Endothelial cell (in vitro differentiated cells): ENCODE measurements at regions not wholly inside any gene's neighbourhood (a gene's known extent, or its start where the extent isn't known, plus 50 kb on each side); places are given as distances from the start of the nearest gene placed in this dataset.

ENCODE experiments used
- DNase-seq: peaks from one replicate; pipeline ENCODE4 v3.0.0; 2021; ENCODE audit warnings: low spot score
- H3K27ac Mint-ChIP-seq: one replicate; pipeline ENCODE4 v1.8.0; 2021; ENCODE audit warnings: mixed read lengths, inconsistent platforms; ENCODE audit not compliant: unreplicated experiment
- H3K27me3 Mint-ChIP-seq: one replicate; pipeline ENCODE4 v1.8.0; 2021; ENCODE audit warnings: mild to moderate bottlenecking, moderate library complexity, mixed read lengths, inconsistent platforms; ENCODE audit not compliant: unreplicated experiment
- H3K36me3 Mint-ChIP-seq: one replicate; pipeline ENCODE4 v1.8.0; 2021; ENCODE audit warnings: mild to moderate bottlenecking, low read depth, mixed read lengths, inconsistent platforms; ENCODE audit not compliant: unreplicated experiment
- H3K4me1 Mint-ChIP-seq: one replicate; pipeline ENCODE4 v1.8.0; 2021; ENCODE audit warnings: mild to moderate bottlenecking, mixed read lengths, inconsistent platforms; ENCODE audit not compliant: unreplicated experiment
- H3K4me3 Mint-ChIP-seq: one replicate; pipeline ENCODE4 v1.8.0; 2021; ENCODE audit warnings: mild to moderate bottlenecking, mixed read lengths, inconsistent platforms; ENCODE audit not compliant: unreplicated experiment
- H3K9me3 Mint-ChIP-seq: one replicate; pipeline ENCODE4 v1.8.0; 2021; ENCODE audit warnings: mixed read lengths, inconsistent platforms; ENCODE audit not compliant: unreplicated experiment
- TF ChIP-seq, protein P1 (sequence below): fragments of 200-600 bp; sonication (generic); IDR thresholded peaks from one replicate; pipeline ENCODE4 v1.5.0; 2021; ENCODE audit warnings: antibody characterized with exemption; ENCODE audit not compliant: unreplicated experiment

DNA sequence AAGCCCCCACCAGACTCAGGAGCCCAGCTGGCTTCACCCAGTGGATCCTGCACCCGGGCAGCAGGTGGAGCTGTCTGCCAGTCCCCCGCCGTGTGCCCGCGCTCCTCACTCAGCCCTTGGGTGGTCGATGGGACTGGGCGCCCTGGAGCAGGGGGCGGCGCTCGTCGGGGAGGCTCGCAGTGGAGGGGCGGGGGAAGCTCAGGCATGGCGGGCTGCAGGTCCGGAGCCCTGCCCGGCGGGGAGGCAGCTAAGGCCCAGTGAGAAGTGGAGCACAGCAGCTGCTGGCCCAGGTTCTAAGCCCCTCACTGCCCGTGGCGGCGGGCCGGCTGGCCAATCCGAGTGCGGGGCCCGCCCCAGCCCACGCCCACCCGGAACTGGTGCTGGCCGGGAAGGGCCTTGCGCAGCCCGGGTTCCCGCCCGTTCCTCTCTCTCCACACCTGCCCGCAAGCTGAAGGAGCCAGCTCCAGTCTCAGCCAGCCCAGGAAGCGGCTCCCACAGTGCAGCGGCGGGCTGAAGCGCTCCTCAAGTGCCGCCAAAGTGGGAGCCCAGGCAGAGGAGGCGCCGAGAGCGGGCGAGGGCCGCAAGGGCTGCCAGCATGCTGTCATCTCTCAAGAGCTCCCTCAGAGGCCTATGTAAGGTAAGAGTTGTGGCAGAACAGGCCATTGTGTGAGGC is 1307.8 kb upstream of the TMEFF2 start:
- no peak overlapping the region for H3K27ac Mint-ChIP-seq

GRCh38 chr2:193496786-193497185 is 1302.1 kb upstream of the TMEFF2 start:
- Mint-ChIP-seq H3K36me3 (no peaks in the 10 kb centered on the region), H3K27ac (no peak overlapping the region), H3K4me1 (no peaks in the 10 kb centered on the region), H3K9me3 (no peaks in the 10 kb centered on the region), H3K4me3 (no peak overlapping the region), H3K27me3 (no peaks in the 10 kb centered on the region)
- DNase-seq: no peak
- TF ChIP-seq, protein P1, sequence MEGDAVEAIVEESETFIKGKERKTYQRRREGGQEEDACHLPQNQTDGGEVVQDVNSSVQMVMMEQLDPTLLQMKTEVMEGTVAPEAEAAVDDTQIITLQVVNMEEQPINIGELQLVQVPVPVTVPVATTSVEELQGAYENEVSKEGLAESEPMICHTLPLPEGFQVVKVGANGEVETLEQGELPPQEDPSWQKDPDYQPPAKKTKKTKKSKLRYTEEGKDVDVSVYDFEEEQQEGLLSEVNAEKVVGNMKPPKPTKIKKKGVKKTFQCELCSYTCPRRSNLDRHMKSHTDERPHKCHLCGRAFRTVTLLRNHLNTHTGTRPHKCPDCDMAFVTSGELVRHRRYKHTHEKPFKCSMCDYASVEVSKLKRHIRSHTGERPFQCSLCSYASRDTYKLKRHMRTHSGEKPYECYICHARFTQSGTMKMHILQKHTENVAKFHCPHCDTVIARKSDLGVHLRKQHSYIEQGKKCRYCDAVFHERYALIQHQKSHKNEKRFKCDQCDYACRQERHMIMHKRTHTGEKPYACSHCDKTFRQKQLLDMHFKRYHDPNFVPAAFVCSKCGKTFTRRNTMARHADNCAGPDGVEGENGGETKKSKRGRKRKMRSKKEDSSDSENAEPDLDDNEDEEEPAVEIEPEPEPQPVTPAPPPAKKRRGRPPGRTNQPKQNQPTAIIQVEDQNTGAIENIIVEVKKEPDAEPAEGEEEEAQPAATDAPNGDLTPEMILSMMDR: no peak

More for the DNA sequence above, 1307.8 kb upstream of the TMEFF2 start:
- Mint-ChIP-seq H3K4me1 (no peaks in the 10 kb centered on the region), H3K36me3 (no peaks in the 10 kb centered on the region), H3K27me3 (no peaks in the 10 kb centered on the region), H3K4me3 (no peak overlapping the region), H3K9me3 (no peaks in the 10 kb centered on the region)
- DNase-seq: no peak
- TF ChIP-seq, protein P1: no peak

DNA sequence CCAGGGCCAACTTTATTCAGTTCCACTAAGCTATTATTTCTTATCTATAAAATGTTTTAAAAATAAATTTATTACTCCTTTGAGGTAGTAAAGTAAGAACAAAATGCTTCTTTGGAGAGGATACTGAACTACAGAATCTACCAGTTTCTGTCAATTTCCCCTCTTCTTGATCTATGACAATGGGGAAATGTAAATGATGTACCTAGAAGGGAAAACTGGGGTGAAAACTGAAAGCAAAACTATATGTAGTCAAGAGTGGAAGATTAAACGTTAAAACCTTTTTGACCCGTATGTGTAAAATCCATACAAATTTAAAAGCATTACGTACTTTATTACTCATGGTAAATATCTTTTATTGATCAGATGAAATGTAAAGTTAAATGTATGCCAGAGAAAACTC is 1287.8 kb upstream of the TMEFF2 start:
- Mint-ChIP-seq H3K4me3 (no peak overlapping the region), H3K4me1 (no peaks in the 10 kb centered on the region), H3K9me3 (no peaks in the 10 kb centered on the region), H3K27ac (no peak overlapping the region), H3K27me3 (no peaks in the 10 kb centered on the region), H3K36me3 (no peaks in the 10 kb centered on the region)
- DNase-seq: no peak
- TF ChIP-seq, protein P1: no peak

- DNase-seq: no peak
- Mint-ChIP-seq H3K9me3 (no peaks in the 10 kb centered on the region), H3K27ac (no peak overlapping the region), H3K27me3 (no peaks in the 10 kb centered on the region), H3K4me1 (no peaks in the 10 kb centered on the region), H3K36me3 (no peaks in the 10 kb centered on the region), H3K4me3 (no peak overlapping the region)
- TF ChIP-seq, protein P1: no peak
Observed at GRCh38 chr2:193480187-193480586, 1285.5 kb upstream of the TMEFF2 start.

DNA sequence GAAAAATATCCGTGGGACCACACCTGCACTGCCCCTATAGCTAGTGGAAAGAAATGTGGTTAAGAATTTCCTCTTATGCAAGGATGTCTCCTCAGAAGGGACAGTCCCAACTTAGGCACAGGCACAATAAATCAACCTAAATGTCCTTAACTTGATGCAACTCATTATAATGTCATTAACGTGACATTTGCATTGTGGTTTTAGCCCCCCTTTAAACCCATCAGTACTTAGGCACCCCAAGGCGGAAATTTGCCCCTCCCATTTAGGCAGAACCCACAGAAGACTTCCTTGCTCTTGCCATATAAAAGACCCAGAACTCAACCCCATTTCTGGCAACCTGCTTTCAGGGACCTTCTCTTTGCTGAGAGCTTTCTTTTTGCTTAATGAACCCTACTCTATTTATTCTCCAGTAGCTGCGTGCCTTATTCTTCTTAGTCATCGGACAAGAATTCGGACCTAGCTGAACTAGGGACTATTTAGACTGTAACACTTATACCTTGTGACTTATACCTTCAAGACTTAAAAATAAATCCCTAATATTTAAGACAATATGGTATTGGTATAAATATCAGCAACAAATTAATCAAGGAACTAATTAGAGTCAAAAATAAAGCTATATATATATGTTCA is 1281.6 kb upstream of the TMEFF2 start:
- Mint-ChIP-seq H3K4me1 (no peaks in the 10 kb centered on the region), H3K27ac (no peak overlapping the region), H3K4me3 (no peak overlapping the region), H3K27me3 (peaks cover 1% of the 10 kb centered on the region), H3K36me3 (no peaks in the 10 kb centered on the region), H3K9me3 (no peaks in the 10 kb centered on the region)
- TF ChIP-seq, protein P1: no peak
- DNase-seq: no peak
